ENCODE measurements at regions not wholly inside any gene's neighbourhood (a gene's known extent, or its start where the extent isn't known, plus 50 kb on each side); places are given as distances from the start of the nearest gene placed in this dataset.

- Histone ChIP-seq H4K91ac (replicated peaks; ENCODE audit: insufficient read length, low read length) (no peak overlapping the region), H3K9me3 (ENCODE audit: insufficient read depth in 2 of 2, low read depth in 1 of 2, low read length in 1 of 2) (no peaks in the 10 kb centered on the region), H3K23ac (ENCODE audit: insufficient read length) (no peak overlapping the region), H3K4me3 (ENCODE audit: extremely low read depth in 1 of 4, insufficient read depth in 2 of 4, low read depth in 3 of 4, low read length in 4 of 4) (no peak overlapping the region), H3K9ac (replicated peaks in 1 of 4; ENCODE audit: extremely low read depth in 1 of 4, low read depth in 3 of 4, low read length in 3 of 4) (no peak overlapping the region), H2AK5ac (ENCODE audit: low read depth, low read length) (no peak overlapping the region), H3K56ac (replicated peaks; ENCODE audit: insufficient read length, low read depth, low read length) (no peak overlapping the region), H3K14ac (ENCODE audit: insufficient read length) (no peak overlapping the region), H3K4me1 (replicated peaks in 1 of 4; ENCODE audit: control insufficient read depth in 3 of 4, insufficient read depth in 4 of 4, low read length in 3 of 4) (no peaks in the 10 kb centered on the region), H3K23me2 (ENCODE audit: low read depth, low read length) (no peaks in the 10 kb centered on the region), H2AFZ (ENCODE audit: low read length) (no peak overlapping the region), H2BK5ac (ENCODE audit: low read depth, low read length) (no peak overlapping the region), H2BK120ac (replicated peaks; ENCODE audit: low read depth, low read length) (no peak overlapping the region), H2BK15ac (ENCODE audit: low read length) (no peak overlapping the region), H2BK12ac (ENCODE audit: low read depth, low read length) (no peak overlapping the region), H3K18ac (ENCODE audit: extremely low read depth, low read length) (no peak overlapping the region), H3K79me1 (ENCODE audit: low read depth, low read length) (no peaks in the 10 kb centered on the region), H3K36me3 (ENCODE audit: control insufficient read depth in 2 of 4, insufficient read depth in 4 of 4, low read length in 3 of 4) (no peaks in the 10 kb centered on the region), H3K27me3 (replicated peaks in 1 of 4; ENCODE audit: control insufficient read depth in 3 of 4, extremely low read depth in 1 of 4, insufficient read depth in 3 of 4, low read length in 3 of 4) (no peaks in the 10 kb centered on the region), H4K5ac (ENCODE audit: insufficient read length, low read depth, low read length) (no peak overlapping the region), H2BK20ac (ENCODE audit: low read length) (no peak overlapping the region), H3K27ac (ENCODE audit: low read depth, low read length) (no peak overlapping the region), H3K4ac (replicated peaks; ENCODE audit: insufficient read length, low read depth, low read length) (no peak overlapping the region), H3K79me2 (ENCODE audit: control insufficient read depth in 1 of 2, insufficient read depth in 2 of 2, low read length in 2 of 2) (no peaks in the 10 kb centered on the region), H4K8ac (ENCODE audit: extremely low read depth, insufficient read depth, low read length) (no peak overlapping the region), H3K4me2 (ENCODE audit: insufficient read depth in 1 of 2, low read depth in 2 of 2, low read length in 2 of 2) (no peak overlapping the region), H4K20me1 (replicated peaks in 1 of 2; ENCODE audit: control insufficient read depth in 1 of 2, insufficient read depth in 2 of 2, low read length in 2 of 2) (no peaks in the 10 kb centered on the region)
- POLR2A ChIA-PET (ENCODE audit: partially characterized antibody): no interaction called here
- DNase-seq (ENCODE audit: low read depth in 1 of 2, low spot score in 2 of 2) (no peak), FAIRE-seq (no peak)
- 96% methylated on average over 5 of the region's 7 CpGs; no CpG with 5 or more reads in 1 of the 2 experiments for WGBS, 2 experiments (ENCODE audit: extremely low coverage in 1 of 2, insufficient coverage in 1 of 2, insufficient read length in 1 of 2, insufficient replicate concordance in 2 of 2, low coverage in 1 of 2, low lambda C conversion rate in 2 of 2, missing lambda C conversion rate in 1 of 2)
- no peak for TF ChIP-seq TEAD4 (IDR thresholded peaks at IDR 0.05; ENCODE audit: low read depth, low read length)
- TF ChIP-seq JUND (IDR thresholded peaks at IDR 0.05; ENCODE audit: low read length): no peak
- TF ChIP-seq YY1 (IDR thresholded peaks at IDR 0.05; ENCODE audit: low read depth, low read length): no peak
- TF ChIP-seq ATF2 (IDR thresholded peaks at IDR 0.05; ENCODE audit: low read length): no peak
- no peak for TF ChIP-seq TAF1 (IDR thresholded peaks at IDR 0.05; ENCODE audit: low read depth, low read length)
- no peak for TF ChIP-seq KDM5A (IDR thresholded peaks at IDR 0.05; ENCODE audit: low read length)
- no peak for TF ChIP-seq SIRT6 (IDR thresholded peaks at IDR 0.05; ENCODE audit: low read length)
- TF ChIP-seq EZH2 (IDR thresholded peaks at IDR 0.05; ENCODE audit: low read depth, low read length, severe bottlenecking): no peak
- no peak for TF ChIP-seq SUZ12 (IDR thresholded peaks at IDR 0.05; ENCODE audit: low read length)
- CTCF ChIA-PET (ENCODE audit: partially characterized antibody): interaction anchor here (0.6 to 1.0 kb wide), 2 partner anchors 82 to 1112 kb away, joined by 3 read pairs; no protein-coding TSS in a partner anchor
Measured at GRCh38 chr4:14919785-14920184, 82.5 kb upstream of the CPEB2 start.

All from H1 (cell line).